Right atrium auricular region (tissue), 2 donors: ENCODE measurements at regions not wholly inside any gene's neighbourhood (a gene's known extent, or its start where the extent isn't known, plus 50 kb on each side); places are given as distances from the start of the nearest gene placed in this dataset.

Experiments used
- DNase-seq: peaks from one replicate; pipeline ENCODE4 v3.0.0-alpha.2; 2019; ENCODE audit warnings: low spot score
- H3K27ac ChIP-seq, 2 donors: fragments of 200-600 bp; sonication (generic); 1 replicate in 1 of 2; 2 replicates in 1 of 2; pipeline ENCODE4 v1.5.1; 2016 to 2019
- H3K27me3 ChIP-seq, 2 donors: fragments of 200-600 bp; sonication (generic); one replicate each; pipeline versions ENCODE4 v1.5.1 to v1.6.0; 2017 to 2019
- H3K36me3 ChIP-seq: fragments of 200-600 bp; sonication (generic); one replicate; pipeline ENCODE4 v1.5.1; 2016
- H3K4me1 ChIP-seq, 2 donors: fragments of 200-600 bp; sonication (generic); one replicate each; pipeline versions ENCODE4 v1.5.1 to v1.6.0; 2017 to 2019
- H3K4me3 ChIP-seq, 2 donors: fragments of 200-600 bp; sonication (generic); 1 replicate in 1 of 2; 2 replicates in 1 of 2; pipeline ENCODE4 v1.5.1; 2017 to 2019; ENCODE audit warnings: mild to moderate bottlenecking in 1 of 2, moderate library complexity in 1 of 2
- H3K9me3 ChIP-seq, 2 donors: fragments of 200-600 bp; sonication (generic); one replicate each; pipeline ENCODE4 v1.5.1; 2019
- CTCF ChIP-seq, 2 donors: fragments of 200-600 bp; sonication (generic); IDR thresholded peaks; one replicate each; pipeline ENCODE4 v1.5.1; 2019; ENCODE audit warnings: antibody characterized with exemption in 2 of 2

- Histone ChIP-seq H3K9me3 (no peaks in the 10 kb centered on the region), H3K4me3 (no peak overlapping the region), H3K36me3 (no peaks in the 10 kb centered on the region), H3K27ac (no peak overlapping the region), H3K27me3 (no peaks in the 10 kb centered on the region), H3K4me1 (no peaks in the 10 kb centered on the region)
- DNase-seq, result no peak
- TF ChIP-seq CTCF (IDR thresholded peaks at IDR 0.05), result no peak
Observed at GRCh38 chr3:18225709-18226108, 199.4 kb downstream of the SATB1 start.

- H3K4me3 ChIP-seq, result no peak overlapping the region
- no peaks in the 10 kb centered on the region for H3K9me3 ChIP-seq
- TF ChIP-seq CTCF (IDR thresholded peaks at IDR 0.05), result no peak
- no peak overlapping the region for H3K27ac ChIP-seq
- no peaks in the 10 kb centered on the region for H3K36me3 ChIP-seq
- no peak for DNase-seq
- H3K4me1 ChIP-seq, result no peaks in the 10 kb centered on the region
- H3K27me3 ChIP-seq, result no peaks in the 10 kb centered on the region
Observed at GRCh38 chr3:18224426-18224825, 200.7 kb downstream of the SATB1 start.

GRCh38 chr3:18223974-18224373 is 201.2 kb downstream of the SATB1 start:
- H3K27me3 ChIP-seq, result no peaks in the 10 kb centered on the region

GRCh38 chr3:18223571-18223970 is 201.6 kb downstream of the SATB1 start:
- Histone ChIP-seq H3K36me3 (no peaks in the 10 kb centered on the region), H3K9me3 (no peaks in the 10 kb centered on the region), H3K27ac (no peak overlapping the region), H3K4me1 (no peaks in the 10 kb centered on the region), H3K4me3 (no peak overlapping the region), H3K27me3 (no peaks in the 10 kb centered on the region)
- no peak for DNase-seq
- TF ChIP-seq CTCF (IDR thresholded peaks at IDR 0.05), result no peak

More at GRCh38 chr3:18223974-18224373, 201.2 kb downstream of the SATB1 start:
- H3K4me3 ChIP-seq, result no peak overlapping the region
- no peaks in the 10 kb centered on the region for H3K9me3 ChIP-seq
- H3K4me1 ChIP-seq, result no peaks in the 10 kb centered on the region
- no peak for DNase-seq
- TF ChIP-seq CTCF (IDR thresholded peaks at IDR 0.05), result no peak
- no peak overlapping the region for H3K27ac ChIP-seq
- no peaks in the 10 kb centered on the region for H3K36me3 ChIP-seq

GRCh38 chr3:18222686-18223085 is 202.5 kb downstream of the SATB1 start:
- H3K27ac ChIP-seq, result no peak overlapping the region
- H3K27me3 ChIP-seq, result no peaks in the 10 kb centered on the region
- H3K4me3 ChIP-seq, result no peak overlapping the region
- no peaks in the 10 kb centered on the region for H3K9me3 ChIP-seq
- H3K4me1 ChIP-seq, result no peaks in the 10 kb centered on the region
- H3K36me3 ChIP-seq, result no peaks in the 10 kb centered on the region
- DNase-seq, result no peak
- no peak for TF ChIP-seq CTCF (IDR thresholded peaks at IDR 0.05)

- H3K4me3 ChIP-seq, result no peak overlapping the region
- H3K36me3 ChIP-seq, result no peaks in the 10 kb centered on the region
- TF ChIP-seq CTCF (IDR thresholded peaks at IDR 0.05), result no peak
- H3K9me3 ChIP-seq, result no peaks in the 10 kb centered on the region
- H3K27me3 ChIP-seq, result no peaks in the 10 kb centered on the region
- no peak overlapping the region for H3K27ac ChIP-seq
- H3K4me1 ChIP-seq, result no peaks in the 10 kb centered on the region
- no peak for DNase-seq
Observed at GRCh38 chr3:18217507-18218174, 207.5 kb downstream of the SATB1 start.
